ENCODE measurements at regions not wholly inside any gene's neighbourhood (a gene's known extent, or its start where the extent isn't known, plus 50 kb on each side); places are given as distances from the start of the nearest gene placed in this dataset.

GRCh38 chr1:9419369-9420041 lies 119.8 kb upstream of the SLC25A33 start:
- no peak for DNase-seq (ENCODE audit: low read depth in 2 of 2)

GRCh38 chr1:9420835-9421532 lies 118.3 kb upstream of the SLC25A33 start:
- no peak for DNase-seq (ENCODE audit: low read depth in 2 of 2)

- DNase-seq (ENCODE audit: low read depth in 2 of 2) = no peak
Measured at GRCh38 chr1:9421533-9421873, 117.8 kb upstream of the SLC25A33 start.

GRCh38 chr1:9422321-9422720 lies 116.9 kb upstream of the SLC25A33 start:
- DNase-seq (ENCODE audit: low read depth in 2 of 2) = no peak

- no peak for DNase-seq (ENCODE audit: low read depth in 2 of 2)
Measured at GRCh38 chr1:9422911-9423505, 116.3 kb upstream of the SLC25A33 start.

- DNase-seq (ENCODE audit: low read depth in 2 of 2) = peak in 1 of 2 donors; percentile 15
Measured at GRCh38 chr1:9424261-9424660, 115.0 kb upstream of the SLC25A33 start.

GRCh38 chr1:9425859-9426258 lies 113.4 kb upstream of the SLC25A33 start:
- DNase-seq (ENCODE audit: low read depth in 2 of 2) = no peak

- peak; percentile 34 to 38 for DNase-seq (ENCODE audit: low read depth in 2 of 2)
Measured at GRCh38 chr1:9426291-9426711, 113.0 kb upstream of the SLC25A33 start.

- no peak for DNase-seq (ENCODE audit: low read depth in 2 of 2)
Measured at GRCh38 chr1:9427388-9427787, 111.9 kb upstream of the SLC25A33 start.

GRCh38 chr1:9428601-9429341 lies 110.5 kb upstream of the SLC25A33 start:
- peak; percentile 98 to 99 for DNase-seq (ENCODE audit: low read depth in 2 of 2)

- no peak for DNase-seq (ENCODE audit: low read depth in 2 of 2)
Measured at GRCh38 chr1:9429342-9429711, 109.9 kb upstream of the SLC25A33 start.

- DNase-seq (ENCODE audit: low read depth in 2 of 2) = no peak
Measured at GRCh38 chr1:9434247-9435152, 104.8 kb upstream of the SLC25A33 start.

- peak; percentile 52 to 74 for DNase-seq (ENCODE audit: low read depth in 2 of 2)
Measured at GRCh38 chr1:9435153-9435636, 104.1 kb upstream of the SLC25A33 start.

- DNase-seq (ENCODE audit: low read depth in 2 of 2) = peak; percentile 29 to 94
Measured at GRCh38 chr1:9435854-9436640, 103.2 kb upstream of the SLC25A33 start.

GRCh38 chr1:9437961-9438430 lies 101.3 kb upstream of the SLC25A33 start:
- peak in 1 of 2 donors; percentile 69 for DNase-seq (ENCODE audit: low read depth in 2 of 2)

GRCh38 chr1:9438431-9439073 lies 100.7 kb upstream of the SLC25A33 start:
- peak; percentile 96 to 98 for DNase-seq (ENCODE audit: low read depth in 2 of 2)

GRCh38 chr1:9439074-9439761 lies 100.0 kb upstream of the SLC25A33 start:
- no peak for DNase-seq (ENCODE audit: low read depth in 2 of 2)

- no peak for DNase-seq (ENCODE audit: low read depth in 2 of 2)
Measured at GRCh38 chr1:9440261-9440660, 99.0 kb upstream of the SLC25A33 start.

GRCh38 chr1:9440763-9441194 lies 98.5 kb upstream of the SLC25A33 start:
- no peak for DNase-seq (ENCODE audit: low read depth in 2 of 2)

All from dermis microvascular lymphatic vessel endothelial cell (primary cell).